Liver (tissue), 8 donors: ENCODE measurements at regions not wholly inside any gene's neighbourhood (a gene's known extent, or its start where the extent isn't known, plus 50 kb on each side); places are given as distances from the start of the nearest gene placed in this dataset.

Experiments
- DNase-seq: peaks from one replicate; pipeline ENCODE4 v3.0.0-alpha.2; 2017; ENCODE audit warnings: low spot score
- H3K27ac ChIP-seq, 2 donors: one replicate each; pipeline ENCODE4 v1.7.0; 2013; ENCODE audit warnings: inconsistent platforms in 2 of 2, low read length in 2 of 2, control low read depth in 1 of 2, low read depth in 1 of 2, mild to moderate bottlenecking in 1 of 2
- H3K27me3 ChIP-seq, 4 donors: one replicate each; pipeline versions ENCODE4 v1.6.1 to v1.7.0; 2013; ENCODE audit warnings: low read length in 3 of 4, inconsistent platforms in 1 of 4, mild to moderate bottlenecking in 1 of 4, moderate library complexity in 1 of 4; ENCODE audit not compliant: control insufficient read depth in 4 of 4, insufficient read depth in 4 of 4
- H3K36me3 ChIP-seq, 4 donors: one replicate each; pipeline versions ENCODE4 v1.6.1 to v1.7.0; 2013; ENCODE audit warnings: low read length in 3 of 4, mild to moderate bottlenecking in 3 of 4, low read depth in 1 of 4, moderate library complexity in 1 of 4; ENCODE audit not compliant: control insufficient read depth in 4 of 4, insufficient read depth in 3 of 4
- H3K4me1 ChIP-seq, 4 donors: one replicate each; pipeline versions ENCODE4 v1.6.1 to v1.7.0; 2013; ENCODE audit warnings: low read length in 3 of 4, mild to moderate bottlenecking in 3 of 4, moderate library complexity in 1 of 4; ENCODE audit not compliant: control insufficient read depth in 4 of 4, insufficient read depth in 4 of 4
- H3K4me3 ChIP-seq, 3 donors: one replicate each; pipeline versions ENCODE4 v1.6.1 to v1.7.0; 2013; ENCODE audit warnings: low read length in 3 of 3, control low read depth in 1 of 3, low read depth in 1 of 3, mild to moderate bottlenecking in 1 of 3
- H3K9ac ChIP-seq, 2 donors: one replicate each; pipeline ENCODE4 v1.7.0; 2013; ENCODE audit warnings: low read length in 2 of 2, mild to moderate bottlenecking in 2 of 2, moderate library complexity in 2 of 2, control low read depth in 1 of 2, low read depth in 1 of 2
- H3K9me3 ChIP-seq, 4 donors: one replicate each; pipeline versions ENCODE4 v1.6.1 to v1.7.0; 2013; ENCODE audit warnings: low read length in 3 of 4; ENCODE audit not compliant: control insufficient read depth in 4 of 4
- EGR1 ChIP-seq, 2 donors: IDR thresholded peaks; 2 replicates each; pipeline ENCODE4 v1.6.1; 2016 to 2018; ENCODE audit warnings: antibody characterized with exemption in 2 of 2, low read depth in 2 of 2
- FOXA1 ChIP-seq: IDR thresholded peaks from 2 replicates; pipeline ENCODE4 v1.6.1; 2016; ENCODE audit warnings: antibody characterized with exemption
- FOXA2 ChIP-seq: IDR thresholded peaks from 2 replicates; pipeline ENCODE4 v1.6.1; 2016; ENCODE audit warnings: antibody characterized with exemption
- GABPA ChIP-seq, 2 donors: IDR thresholded peaks in 1 of 2; conservative IDR thresholded peaks in 1 of 2; 2 replicates each; pipeline ENCODE4 v1.6.1; 2016; ENCODE audit warnings: antibody characterized with exemption in 2 of 2, mild to moderate bottlenecking in 1 of 2, moderate library complexity in 1 of 2
- HNF4A ChIP-seq, 2 donors: conservative IDR thresholded peaks; 2 replicates each; pipeline ENCODE4 v1.6.1; 2016; ENCODE audit warnings: antibody characterized with exemption in 2 of 2, mild to moderate bottlenecking in 2 of 2
- HNF4G ChIP-seq: IDR thresholded peaks from 2 replicates; pipeline ENCODE4 v1.6.1; 2016; ENCODE audit warnings: antibody characterized with exemption
- JUND ChIP-seq, 2 donors: IDR thresholded peaks; 2 replicates each; pipeline ENCODE4 v1.6.1; 2016; ENCODE audit warnings: antibody characterized with exemption in 2 of 2
- NR2F2 ChIP-seq: IDR thresholded peaks from 2 replicates; pipeline ENCODE4 v1.6.1; 2016; ENCODE audit warnings: antibody characterized with exemption
- RAD21 ChIP-seq, 2 donors: IDR thresholded peaks; 2 replicates each; pipeline ENCODE4 v1.6.1; 2016; ENCODE audit warnings: antibody characterized with exemption in 2 of 2, mild to moderate bottlenecking in 2 of 2
- RXRA ChIP-seq, 2 donors: IDR thresholded peaks; 2 replicates each; pipeline ENCODE4 v1.6.1; 2017 to 2018; ENCODE audit warnings: antibody characterized with exemption in 2 of 2, mild to moderate bottlenecking in 1 of 2
- SP1 ChIP-seq: IDR thresholded peaks from 2 replicates; pipeline ENCODE4 v1.6.1; 2018; ENCODE audit warnings: antibody characterized with exemption, mild to moderate bottlenecking
- TAF1 ChIP-seq: conservative IDR thresholded peaks from 2 replicates; pipeline ENCODE4 v1.6.1; 2016; ENCODE audit warnings: antibody characterized with exemption, mild to moderate bottlenecking
- YY1 ChIP-seq: IDR thresholded peaks from 2 replicates; pipeline ENCODE4 v1.6.1; 2016; ENCODE audit warnings: antibody characterized with exemption, mild to moderate bottlenecking
- WGBS: extraction: QIAGEN DNeasy Blood & Tissue Kit; methylation state at CpG from one replicate; pipeline ENCODE4 v1.1.7; 2013; 5-methylcytosine and 5-hydroxymethylcytosine counted together
- TF ChIP-seq, protein P1 (sequence below): IDR thresholded peaks from 2 replicates; pipeline ENCODE4 v1.6.1; 2016; ENCODE audit warnings: antibody characterized with exemption, mild to moderate bottlenecking
- TF ChIP-seq, protein P2 (sequence below): IDR thresholded peaks from 2 replicates; pipeline ENCODE4 v1.6.1; 2016; ENCODE audit warnings: antibody characterized with exemption
- TF ChIP-seq, protein P3 (sequence below): IDR thresholded peaks from 2 replicates; pipeline ENCODE4 v1.6.1; 2016; ENCODE audit warnings: antibody characterized with exemption
- TF ChIP-seq, protein P4 (sequence below): IDR thresholded peaks from 2 replicates; pipeline ENCODE4 v1.6.1; 2016; ENCODE audit warnings: antibody characterized with exemption
- TF ChIP-seq, protein P5 (sequence below): fragments of 150-350 bp; IDR thresholded peaks from 2 replicates; pipeline ENCODE4 v1.5.1; 2017; ENCODE audit warnings: improper control_type of control experiment, low read depth, low read length; ENCODE audit not compliant: missing input control
- donor health status: healthy.
- donor health status: healthy.
- donor health status: healthy.
- donor health status: healthy.
- donor health status: healthy.

DNA sequence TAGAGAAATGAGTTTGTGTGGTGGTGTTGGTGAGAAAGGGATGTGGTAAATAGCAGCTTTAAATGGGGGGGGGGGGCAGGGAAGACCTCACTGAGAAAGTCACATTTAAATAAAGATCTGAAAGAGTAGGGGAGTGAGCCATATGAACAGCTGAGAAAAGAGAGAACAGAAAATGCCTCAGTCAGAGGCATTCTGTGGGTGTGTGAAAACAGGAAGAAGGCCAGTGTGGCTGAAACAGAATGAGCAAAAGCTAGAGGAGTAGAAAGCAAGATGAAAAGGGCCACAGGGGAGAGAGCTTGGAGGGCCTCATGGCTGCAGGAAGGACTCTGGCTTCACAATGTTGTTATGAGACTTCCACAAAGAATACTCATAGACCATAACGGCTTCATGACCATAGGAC, 783.3 kb downstream of the ZPLD1 start:
- Histone ChIP-seq H3K9ac (no peak overlapping the region), H3K9me3 (no peaks in the 10 kb centered on the region), H3K36me3 (no peaks in the 10 kb centered on the region), H3K4me1 (no peaks in the 10 kb centered on the region), H3K27me3 (no peaks in the 10 kb centered on the region), H3K4me3 (no peak overlapping the region), H3K27ac (no peak overlapping the region)
- TF ChIP-seq GABPA (IDR thresholded peaks at IDR 0.05 in 1 of 2, conservative IDR thresholded peaks at IDR 0.05 in 1 of 2): no peak
- TF ChIP-seq, protein P1, sequence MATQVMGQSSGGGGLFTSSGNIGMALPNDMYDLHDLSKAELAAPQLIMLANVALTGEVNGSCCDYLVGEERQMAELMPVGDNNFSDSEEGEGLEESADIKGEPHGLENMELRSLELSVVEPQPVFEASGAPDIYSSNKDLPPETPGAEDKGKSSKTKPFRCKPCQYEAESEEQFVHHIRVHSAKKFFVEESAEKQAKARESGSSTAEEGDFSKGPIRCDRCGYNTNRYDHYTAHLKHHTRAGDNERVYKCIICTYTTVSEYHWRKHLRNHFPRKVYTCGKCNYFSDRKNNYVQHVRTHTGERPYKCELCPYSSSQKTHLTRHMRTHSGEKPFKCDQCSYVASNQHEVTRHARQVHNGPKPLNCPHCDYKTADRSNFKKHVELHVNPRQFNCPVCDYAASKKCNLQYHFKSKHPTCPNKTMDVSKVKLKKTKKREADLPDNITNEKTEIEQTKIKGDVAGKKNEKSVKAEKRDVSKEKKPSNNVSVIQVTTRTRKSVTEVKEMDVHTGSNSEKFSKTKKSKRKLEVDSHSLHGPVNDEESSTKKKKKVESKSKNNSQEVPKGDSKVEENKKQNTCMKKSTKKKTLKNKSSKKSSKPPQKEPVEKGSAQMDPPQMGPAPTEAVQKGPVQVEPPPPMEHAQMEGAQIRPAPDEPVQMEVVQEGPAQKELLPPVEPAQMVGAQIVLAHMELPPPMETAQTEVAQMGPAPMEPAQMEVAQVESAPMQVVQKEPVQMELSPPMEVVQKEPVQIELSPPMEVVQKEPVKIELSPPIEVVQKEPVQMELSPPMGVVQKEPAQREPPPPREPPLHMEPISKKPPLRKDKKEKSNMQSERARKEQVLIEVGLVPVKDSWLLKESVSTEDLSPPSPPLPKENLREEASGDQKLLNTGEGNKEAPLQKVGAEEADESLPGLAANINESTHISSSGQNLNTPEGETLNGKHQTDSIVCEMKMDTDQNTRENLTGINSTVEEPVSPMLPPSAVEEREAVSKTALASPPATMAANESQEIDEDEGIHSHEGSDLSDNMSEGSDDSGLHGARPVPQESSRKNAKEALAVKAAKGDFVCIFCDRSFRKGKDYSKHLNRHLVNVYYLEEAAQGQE: no peak
- TF ChIP-seq RXRA (IDR thresholded peaks at IDR 0.05): no peak
- TF ChIP-seq HNF4G: no peak
- TF ChIP-seq JUND (IDR thresholded peaks at IDR 0.05): no peak
- TF ChIP-seq FOXA1: no peak
- no peak for TF ChIP-seq HNF4A (conservative IDR thresholded peaks at IDR 0.05)
- TF ChIP-seq, protein P2, sequence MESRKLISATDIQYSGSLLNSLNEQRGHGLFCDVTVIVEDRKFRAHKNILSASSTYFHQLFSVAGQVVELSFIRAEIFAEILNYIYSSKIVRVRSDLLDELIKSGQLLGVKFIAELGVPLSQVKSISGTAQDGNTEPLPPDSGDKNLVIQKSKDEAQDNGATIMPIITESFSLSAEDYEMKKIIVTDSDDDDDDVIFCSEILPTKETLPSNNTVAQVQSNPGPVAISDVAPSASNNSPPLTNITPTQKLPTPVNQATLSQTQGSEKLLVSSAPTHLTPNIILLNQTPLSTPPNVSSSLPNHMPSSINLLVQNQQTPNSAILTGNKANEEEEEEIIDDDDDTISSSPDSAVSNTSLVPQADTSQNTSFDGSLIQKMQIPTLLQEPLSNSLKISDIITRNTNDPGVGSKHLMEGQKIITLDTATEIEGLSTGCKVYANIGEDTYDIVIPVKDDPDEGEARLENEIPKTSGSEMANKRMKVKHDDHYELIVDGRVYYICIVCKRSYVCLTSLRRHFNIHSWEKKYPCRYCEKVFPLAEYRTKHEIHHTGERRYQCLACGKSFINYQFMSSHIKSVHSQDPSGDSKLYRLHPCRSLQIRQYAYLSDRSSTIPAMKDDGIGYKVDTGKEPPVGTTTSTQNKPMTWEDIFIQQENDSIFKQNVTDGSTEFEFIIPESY: no peak
- TF ChIP-seq, protein P3, sequence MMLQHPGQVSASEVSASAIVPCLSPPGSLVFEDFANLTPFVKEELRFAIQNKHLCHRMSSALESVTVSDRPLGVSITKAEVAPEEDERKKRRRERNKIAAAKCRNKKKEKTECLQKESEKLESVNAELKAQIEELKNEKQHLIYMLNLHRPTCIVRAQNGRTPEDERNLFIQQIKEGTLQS: no peak
- TF ChIP-seq SP1: no peak
- TF ChIP-seq TAF1: no peak
- TF ChIP-seq NR2F2: no peak
- DNase-seq: no peak
- WGBS: 87% methylated on average over 1 of the region's 1 CpG

DNA sequence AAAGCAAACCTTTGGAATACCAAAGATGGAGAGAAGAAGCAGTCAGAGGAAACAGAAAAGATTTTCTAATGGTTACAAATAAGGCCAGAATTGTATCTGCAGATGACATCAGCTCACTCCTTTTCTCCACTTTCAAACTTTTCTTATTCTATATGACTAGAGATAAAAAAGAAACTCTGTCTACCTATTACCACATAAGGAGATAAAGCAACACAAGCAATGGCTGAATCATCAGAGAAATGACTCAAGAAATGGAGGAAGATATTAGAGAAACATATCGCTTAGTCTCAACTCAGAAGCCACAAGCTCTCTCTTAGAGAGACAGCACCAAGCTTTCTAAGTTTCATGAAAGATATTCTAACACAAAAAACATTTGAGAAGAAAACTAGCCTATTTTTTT, 784.0 kb downstream of the ZPLD1 start:
- TF ChIP-seq FOXA2: no peak
- TF ChIP-seq, protein P1: no peak
- TF ChIP-seq, protein P4, sequence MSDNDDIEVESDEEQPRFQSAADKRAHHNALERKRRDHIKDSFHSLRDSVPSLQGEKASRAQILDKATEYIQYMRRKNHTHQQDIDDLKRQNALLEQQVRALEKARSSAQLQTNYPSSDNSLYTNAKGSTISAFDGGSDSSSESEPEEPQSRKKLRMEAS: no peak
- TF ChIP-seq HNF4A (conservative IDR thresholded peaks at IDR 0.05): no peak
- TF ChIP-seq RXRA (IDR thresholded peaks at IDR 0.05): no peak
- TF ChIP-seq GABPA (IDR thresholded peaks at IDR 0.05 in 1 of 2, conservative IDR thresholded peaks at IDR 0.05 in 1 of 2): no peak
- no peak for TF ChIP-seq RAD21 (IDR thresholded peaks at IDR 0.05)
- TF ChIP-seq, protein P2: no peak
- TF ChIP-seq, protein P5, sequence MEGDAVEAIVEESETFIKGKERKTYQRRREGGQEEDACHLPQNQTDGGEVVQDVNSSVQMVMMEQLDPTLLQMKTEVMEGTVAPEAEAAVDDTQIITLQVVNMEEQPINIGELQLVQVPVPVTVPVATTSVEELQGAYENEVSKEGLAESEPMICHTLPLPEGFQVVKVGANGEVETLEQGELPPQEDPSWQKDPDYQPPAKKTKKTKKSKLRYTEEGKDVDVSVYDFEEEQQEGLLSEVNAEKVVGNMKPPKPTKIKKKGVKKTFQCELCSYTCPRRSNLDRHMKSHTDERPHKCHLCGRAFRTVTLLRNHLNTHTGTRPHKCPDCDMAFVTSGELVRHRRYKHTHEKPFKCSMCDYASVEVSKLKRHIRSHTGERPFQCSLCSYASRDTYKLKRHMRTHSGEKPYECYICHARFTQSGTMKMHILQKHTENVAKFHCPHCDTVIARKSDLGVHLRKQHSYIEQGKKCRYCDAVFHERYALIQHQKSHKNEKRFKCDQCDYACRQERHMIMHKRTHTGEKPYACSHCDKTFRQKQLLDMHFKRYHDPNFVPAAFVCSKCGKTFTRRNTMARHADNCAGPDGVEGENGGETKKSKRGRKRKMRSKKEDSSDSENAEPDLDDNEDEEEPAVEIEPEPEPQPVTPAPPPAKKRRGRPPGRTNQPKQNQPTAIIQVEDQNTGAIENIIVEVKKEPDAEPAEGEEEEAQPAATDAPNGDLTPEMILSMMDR: no peak
- TF ChIP-seq, protein P3: no peak
- TF ChIP-seq HNF4G: no peak
- no peak for TF ChIP-seq NR2F2
- no peak for TF ChIP-seq YY1
- TF ChIP-seq SP1: no peak
- TF ChIP-seq TAF1: no peak
- TF ChIP-seq EGR1 (IDR thresholded peaks at IDR 0.05; ENCODE audit: low read depth in 2 of 2): no peak
- TF ChIP-seq JUND (IDR thresholded peaks at IDR 0.05): no peak
- TF ChIP-seq FOXA1: no peak
- no peak overlapping the region for H3K9ac ChIP-seq
- WGBS: 92% methylated on average over 1 of the region's 1 CpG
- H3K4me1 ChIP-seq: no peaks in the 10 kb centered on the region
- H3K4me3 ChIP-seq: no peak overlapping the region
- no peak overlapping the region for H3K27ac ChIP-seq
- H3K9me3 ChIP-seq: no peaks in the 10 kb centered on the region
- DNase-seq: no peak
- H3K36me3 ChIP-seq: no peaks in the 10 kb centered on the region
- H3K27me3 ChIP-seq: no peaks in the 10 kb centered on the region
